Caco-2 (cell line): ENCODE measurements at regions not wholly inside any gene's neighbourhood (a gene's known extent, or its start where the extent isn't known, plus 50 kb on each side); places are given as distances from the start of the nearest gene placed in this dataset.

Source experiments
- BruUV-seq: library from RNA; stranded (reverse); fragments of 400-500 nt; replicated peaks from 2 replicates; lab custom pipeline; 2021; lab: Mats Ljungman, UMichigan
- CTCF ChIA-PET: fragments of 300-600 bp; sonication (Branson Sonifier 250); formaldehyde crosslinking; loops from one replicate; lab custom pipeline; 2022; ENCODE audit warnings: antibody characterized with exemption; lab: Charles Lee
- POLR2A ChIA-PET: fragments of 300-600 bp; sonication (Branson Sonifier 250); formaldehyde crosslinking; loops from one replicate; lab custom pipeline; 2022; ENCODE audit warnings: antibody characterized with exemption; lab: Charles Lee
- DNase-seq, 2 experiments: peaks; one replicate each; pipeline versions ENCODE4 v3.0.0 to v3.0.0-alpha.2; 2020 to 2022
- H3K27me3 ChIP-seq: replicated peaks from 2 replicates; pipeline ENCODE4 v1.6.0; 2011; ENCODE audit warnings: low read length; ENCODE audit not compliant: control insufficient read depth, insufficient read depth
- H3K36me3 ChIP-seq: 2 replicates; pipeline ENCODE4 v1.5.1; 2011; ENCODE audit warnings: low read length; ENCODE audit not compliant: control insufficient read depth, insufficient read depth
- H3K4me1 ChIP-seq: fragments of 250-450 bp; sonication (Bioruptor Pico); 2 replicates; pipeline ENCODE4 v1.5.1; 2020; ENCODE audit warnings: mild to moderate bottlenecking
- H3K4me3 ChIP-seq: 2 replicates; pipeline ENCODE4 v1.5.1; 2011; ENCODE audit warnings: low read depth, mild to moderate bottlenecking, control low read depth, low read length
- H3K9me3 ChIP-seq: fragments of 250-450 bp; sonication (Bioruptor Pico); 2 replicates; pipeline ENCODE4 v1.5.1; 2020; ENCODE audit warnings: mild to moderate bottlenecking, moderate library complexity
- H3K27ac Mint-ChIP-seq: one replicate; pipeline ENCODE4 v1.8.0; 2022; ENCODE audit warnings: mixed read lengths; ENCODE audit not compliant: unreplicated experiment
- H3K27me3 Mint-ChIP-seq: one replicate; pipeline ENCODE4 v1.8.0; 2022; ENCODE audit warnings: mixed read lengths; ENCODE audit not compliant: insufficient read depth, unreplicated experiment
- H3K36me3 Mint-ChIP-seq: one replicate; pipeline ENCODE4 v1.8.0; 2022; ENCODE audit warnings: mild to moderate bottlenecking, mixed read lengths; ENCODE audit not compliant: insufficient read depth, unreplicated experiment
- H3K4me1 Mint-ChIP-seq: one replicate; pipeline ENCODE4 v1.8.0; 2022; ENCODE audit warnings: low read depth, mixed read lengths; ENCODE audit not compliant: unreplicated experiment
- H3K4me3 Mint-ChIP-seq: one replicate; pipeline ENCODE4 v1.8.0; 2022; ENCODE audit warnings: mild to moderate bottlenecking, moderate library complexity, mixed read lengths; ENCODE audit not compliant: unreplicated experiment
- H3K9me3 Mint-ChIP-seq: one replicate; pipeline ENCODE4 v1.8.0; 2022; ENCODE audit warnings: mixed read lengths; ENCODE audit not compliant: unreplicated experiment
- intact Hi-C: fragments of 100-400 bp; cut with micrococcal nuclease; formaldehyde crosslinking; loops from one replicate; pipeline ENCODE4 v1.10.0; 2022; ENCODE audit not compliant: unreplicated experiment
- TF ChIP-seq, protein P1 (sequence below), 2 experiments: fragments of 200-600 bp in 1 of 2; IDR thresholded peaks; 1 replicate in 1 of 2; 2 replicates in 1 of 2; pipeline versions ENCODE4 v1.5.1 to v1.8.0; 2011 to 2022; ENCODE audit warnings: antibody characterized with exemption in 1 of 2, control low read depth in 1 of 2, inconsistent platforms in 1 of 2, low read depth in 1 of 2, low read length in 1 of 2, mild to moderate bottlenecking in 1 of 2, moderate library complexity in 1 of 2; ENCODE audit not compliant: insufficient read depth in 1 of 2, severe bottlenecking in 1 of 2, unreplicated experiment in 1 of 2

DNA sequence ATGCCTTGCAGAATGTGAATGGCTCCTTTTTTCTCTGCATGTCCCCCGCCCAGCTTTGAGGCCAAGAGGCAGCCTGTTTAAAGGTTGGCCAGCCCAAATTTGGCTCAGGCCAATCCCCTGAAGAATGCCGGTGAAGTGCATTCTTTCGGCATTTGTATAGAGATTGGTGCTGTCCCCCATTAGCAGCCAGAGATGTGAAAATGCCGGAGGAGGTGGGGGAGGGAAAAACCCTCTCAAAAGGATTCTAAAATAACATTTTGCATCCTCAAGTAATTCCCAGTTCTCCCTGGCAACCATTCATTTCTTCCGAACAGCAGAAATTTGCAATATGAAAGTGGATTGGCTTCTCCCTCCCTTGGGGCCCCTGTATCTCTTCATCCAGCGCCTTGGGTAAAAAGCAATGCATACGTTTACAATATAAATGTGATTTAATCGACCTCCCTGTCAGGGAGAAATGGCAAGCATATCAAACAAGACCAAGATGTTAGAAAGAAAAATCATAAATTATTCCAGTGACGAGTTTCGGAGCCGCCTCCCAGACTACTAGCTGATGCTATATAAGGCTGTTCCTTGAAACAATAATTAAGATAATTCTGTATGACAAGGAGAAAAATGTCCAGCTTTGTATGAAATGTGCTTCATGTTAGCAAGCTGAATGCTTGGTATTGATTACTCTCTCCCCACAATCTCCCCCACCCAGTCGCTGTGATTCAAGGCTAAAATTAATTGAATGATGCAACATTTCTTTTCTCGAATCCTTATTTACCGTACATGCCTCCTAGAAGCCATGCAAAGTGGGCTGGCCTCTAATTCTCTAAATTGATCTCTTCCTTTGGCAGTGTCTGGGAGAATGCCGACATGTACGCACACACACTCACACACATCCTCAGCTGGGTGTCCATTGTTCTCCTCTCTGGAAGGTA lies 323.7 kb downstream of the RPS24 start:
- ChIA-PET CTCF (no interaction called here), POLR2A (no interaction called here)
- Mint-ChIP-seq H3K27ac (no peak overlapping the region), H3K4me3 (no peak overlapping the region), H3K4me1 (no peaks in the 10 kb centered on the region), H3K9me3 (no peaks in the 10 kb centered on the region), H3K27me3 (no peaks in the 10 kb centered on the region), H3K36me3 (no peaks in the 10 kb centered on the region)
- Histone ChIP-seq H3K4me3 (no peak overlapping the region), H3K36me3 (no peaks in the 10 kb centered on the region), H3K4me1 (no peaks in the 10 kb centered on the region), H3K27me3 (no peaks in the 10 kb centered on the region; the same call in 1 of the 2 replicates), H3K9me3 (no peaks in the 10 kb centered on the region)
- DNase-seq = no peak
- TF ChIP-seq, protein P1, sequence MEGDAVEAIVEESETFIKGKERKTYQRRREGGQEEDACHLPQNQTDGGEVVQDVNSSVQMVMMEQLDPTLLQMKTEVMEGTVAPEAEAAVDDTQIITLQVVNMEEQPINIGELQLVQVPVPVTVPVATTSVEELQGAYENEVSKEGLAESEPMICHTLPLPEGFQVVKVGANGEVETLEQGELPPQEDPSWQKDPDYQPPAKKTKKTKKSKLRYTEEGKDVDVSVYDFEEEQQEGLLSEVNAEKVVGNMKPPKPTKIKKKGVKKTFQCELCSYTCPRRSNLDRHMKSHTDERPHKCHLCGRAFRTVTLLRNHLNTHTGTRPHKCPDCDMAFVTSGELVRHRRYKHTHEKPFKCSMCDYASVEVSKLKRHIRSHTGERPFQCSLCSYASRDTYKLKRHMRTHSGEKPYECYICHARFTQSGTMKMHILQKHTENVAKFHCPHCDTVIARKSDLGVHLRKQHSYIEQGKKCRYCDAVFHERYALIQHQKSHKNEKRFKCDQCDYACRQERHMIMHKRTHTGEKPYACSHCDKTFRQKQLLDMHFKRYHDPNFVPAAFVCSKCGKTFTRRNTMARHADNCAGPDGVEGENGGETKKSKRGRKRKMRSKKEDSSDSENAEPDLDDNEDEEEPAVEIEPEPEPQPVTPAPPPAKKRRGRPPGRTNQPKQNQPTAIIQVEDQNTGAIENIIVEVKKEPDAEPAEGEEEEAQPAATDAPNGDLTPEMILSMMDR (IDR thresholded peaks at IDR 0.05; ENCODE audit: insufficient read depth in 1 of 2, low read depth in 1 of 2, low read length in 1 of 2, severe bottlenecking in 1 of 2, unreplicated experiment in 1 of 2) = no peak
- BruUV-seq = no TSS peak
- intact Hi-C loops = no loop called here

DNA sequence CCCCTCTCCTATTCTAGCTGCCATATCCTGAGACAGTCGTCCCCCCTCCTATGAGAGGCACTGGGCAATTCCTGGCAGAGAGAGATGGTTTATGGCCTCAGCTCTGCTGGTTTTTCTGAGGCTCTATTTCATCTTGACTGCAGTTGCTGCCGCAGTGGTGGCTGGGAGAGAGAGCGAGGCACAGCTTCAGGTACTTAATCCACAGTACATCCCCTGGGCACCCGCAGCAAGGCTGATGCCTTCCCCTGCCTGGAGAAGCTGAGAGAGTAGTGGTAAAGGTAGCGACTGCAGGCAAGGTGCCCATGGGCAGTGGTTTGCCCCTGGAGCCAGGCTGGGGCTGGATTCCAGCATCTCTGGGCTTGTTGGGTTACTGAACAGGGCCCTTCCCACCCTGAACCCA lies 324.7 kb downstream of the RPS24 start:
- no peaks in the 10 kb centered on the region for H3K27me3 Mint-ChIP-seq
- intact Hi-C loops = no loop called here

DNA sequence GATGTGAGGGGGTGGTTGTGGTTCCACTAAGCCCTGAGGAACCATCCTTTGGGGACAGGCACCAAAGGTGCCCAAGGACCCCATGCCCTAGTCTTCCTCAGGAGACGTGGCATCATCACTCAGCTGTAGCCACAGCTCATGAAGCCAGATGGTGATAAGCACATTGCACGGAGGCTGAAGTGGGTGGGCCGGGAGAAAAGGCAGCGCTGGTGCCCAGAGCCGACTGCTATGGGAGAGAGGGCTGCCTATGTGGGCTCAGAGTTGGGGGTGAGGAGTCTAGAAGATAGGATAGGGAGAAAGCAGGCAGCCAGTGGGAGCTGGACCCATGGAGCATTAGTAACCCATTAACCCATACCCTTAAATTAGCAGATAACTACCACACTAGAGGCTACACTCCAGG lies 325.3 kb downstream of the RPS24 start:
- CTCF ChIA-PET = no interaction called here

More for the DNA sequence above, 324.7 kb downstream of the RPS24 start:
- no peak for DNase-seq
- CTCF ChIA-PET = no interaction called here
- H3K4me1 Mint-ChIP-seq = no peaks in the 10 kb centered on the region
- no peak overlapping the region for H3K27ac Mint-ChIP-seq
- Histone ChIP-seq H3K27me3 (no peaks in the 10 kb centered on the region; the same call in 1 of the 2 replicates), H3K9me3 (no peaks in the 10 kb centered on the region), H3K4me3 (no peak overlapping the region), H3K36me3 (no peaks in the 10 kb centered on the region), H3K4me1 (no peaks in the 10 kb centered on the region)
- TF ChIP-seq, protein P1 (IDR thresholded peaks at IDR 0.05; ENCODE audit: insufficient read depth in 1 of 2, low read depth in 1 of 2, low read length in 1 of 2, severe bottlenecking in 1 of 2, unreplicated experiment in 1 of 2) = no peak
- H3K4me3 Mint-ChIP-seq = no peak overlapping the region
- BruUV-seq = no TSS peak
- H3K36me3 Mint-ChIP-seq = no peaks in the 10 kb centered on the region
- POLR2A ChIA-PET = no interaction called here
- no peaks in the 10 kb centered on the region for H3K9me3 Mint-ChIP-seq

More for the DNA sequence above, 325.3 kb downstream of the RPS24 start:
- no peak overlapping the region for H3K4me3 Mint-ChIP-seq
- intact Hi-C loops = no loop called here
- no peaks in the 10 kb centered on the region for H3K9me3 ChIP-seq
- H3K36me3 ChIP-seq = no peaks in the 10 kb centered on the region
- POLR2A ChIA-PET = no interaction called here
- no peak for DNase-seq
- H3K27me3 Mint-ChIP-seq = no peaks in the 10 kb centered on the region
- no peaks in the 10 kb centered on the region for H3K4me1 Mint-ChIP-seq
- no peaks in the 10 kb centered on the region for H3K4me1 ChIP-seq
- H3K27me3 ChIP-seq = no peaks in the 10 kb centered on the region; the same call in 1 of the 2 replicates
- H3K9me3 Mint-ChIP-seq = no peaks in the 10 kb centered on the region
- H3K27ac Mint-ChIP-seq = no peak overlapping the region
- BruUV-seq = no TSS peak
- TF ChIP-seq, protein P1 (IDR thresholded peaks at IDR 0.05; ENCODE audit: insufficient read depth in 1 of 2, low read depth in 1 of 2, low read length in 1 of 2, severe bottlenecking in 1 of 2, unreplicated experiment in 1 of 2) = no peak
- H3K4me3 ChIP-seq = no peak overlapping the region
- H3K36me3 Mint-ChIP-seq = no peaks in the 10 kb centered on the region
